HEK293 (cell line): ENCODE measurements at regions not wholly inside any gene's neighbourhood (a gene's known extent, or its start where the extent isn't known, plus 50 kb on each side); places are given as distances from the start of the nearest gene placed in this dataset.

Experiments used
- RBAK ChIP-seq: fragments of 450-650 bp; formaldehyde crosslinking; IDR thresholded peaks from 2 replicates; pipeline ENCODE4 v1.5.1; 2016; ENCODE audit warnings: missing biosample characterization, missing genetic modification characterization
- ZBTB20 ChIP-seq: fragments of 450-650 bp; formaldehyde crosslinking; IDR thresholded peaks from 2 replicates; pipeline ENCODE4 v1.5.1; 2016; ENCODE audit warnings: missing biosample characterization, missing genetic modification characterization
- ZBTB8A ChIP-seq: fragments of 450-650 bp; formaldehyde crosslinking; IDR thresholded peaks from 2 replicates; pipeline ENCODE4 v1.5.1; 2016; ENCODE audit warnings: missing biosample characterization, missing genetic modification characterization
- ZNF121 ChIP-seq: fragments of 450-650 bp; formaldehyde crosslinking; IDR thresholded peaks from 2 replicates; pipeline ENCODE4 v1.5.1; 2016; ENCODE audit warnings: missing biosample characterization, missing genetic modification characterization
- ZNF132 ChIP-seq: fragments of 450-650 bp; formaldehyde crosslinking; IDR thresholded peaks from 2 replicates; pipeline ENCODE4 v1.5.1; 2017; ENCODE audit warnings: missing biosample characterization, missing genetic modification characterization, borderline replicate concordance
- ZNF140 ChIP-seq: fragments of 450-650 bp; formaldehyde crosslinking; IDR thresholded peaks from 2 replicates; pipeline ENCODE4 v1.5.1; 2016; ENCODE audit warnings: missing biosample characterization, missing genetic modification characterization
- ZNF174 ChIP-seq: fragments of 450-650 bp; formaldehyde crosslinking; IDR thresholded peaks from 2 replicates; pipeline ENCODE4 v1.5.0; 2017; ENCODE audit warnings: missing biosample characterization, mild to moderate bottlenecking, missing genetic modification characterization
- ZNF184 ChIP-seq: fragments of 450-650 bp; IDR thresholded peaks from 2 replicates; pipeline ENCODE4 v1.5.1; 2018; ENCODE audit warnings: missing biosample characterization, mild to moderate bottlenecking, missing genetic modification characterization
- ZNF585B ChIP-seq: fragments of 450-650 bp; formaldehyde crosslinking; IDR thresholded peaks from 2 replicates; pipeline ENCODE4 v1.5.1; 2016; ENCODE audit warnings: missing biosample characterization, missing genetic modification characterization
- ZNF792 ChIP-seq: fragments of 450-650 bp; formaldehyde crosslinking; IDR thresholded peaks from 2 replicates; pipeline ENCODE4 v1.5.1; 2016; ENCODE audit warnings: missing biosample characterization, missing genetic modification characterization
- TF ChIP-seq, protein P1 (sequence below): fragments of 450-650 bp; formaldehyde crosslinking; IDR thresholded peaks from 2 replicates; pipeline ENCODE4 v1.5.1; 2016; ENCODE audit warnings: missing biosample characterization, missing genetic modification characterization
- TF ChIP-seq, protein P2 (sequence below): fragments of 450-650 bp; formaldehyde crosslinking; IDR thresholded peaks from 2 replicates; pipeline ENCODE4 v1.5.1; 2016; ENCODE audit warnings: missing biosample characterization, missing genetic modification characterization
- TF ChIP-seq, protein P3 (sequence below): fragments of 450-650 bp; formaldehyde crosslinking; IDR thresholded peaks from 2 replicates; pipeline ENCODE4 v1.5.1; 2016; ENCODE audit warnings: missing biosample characterization, missing genetic modification characterization
- TF ChIP-seq, protein P4 (sequence below): fragments of 450-650 bp; formaldehyde crosslinking; IDR thresholded peaks from 2 replicates; pipeline ENCODE4 v1.5.1; 2017; ENCODE audit warnings: missing biosample characterization, missing genetic modification characterization

DNA sequence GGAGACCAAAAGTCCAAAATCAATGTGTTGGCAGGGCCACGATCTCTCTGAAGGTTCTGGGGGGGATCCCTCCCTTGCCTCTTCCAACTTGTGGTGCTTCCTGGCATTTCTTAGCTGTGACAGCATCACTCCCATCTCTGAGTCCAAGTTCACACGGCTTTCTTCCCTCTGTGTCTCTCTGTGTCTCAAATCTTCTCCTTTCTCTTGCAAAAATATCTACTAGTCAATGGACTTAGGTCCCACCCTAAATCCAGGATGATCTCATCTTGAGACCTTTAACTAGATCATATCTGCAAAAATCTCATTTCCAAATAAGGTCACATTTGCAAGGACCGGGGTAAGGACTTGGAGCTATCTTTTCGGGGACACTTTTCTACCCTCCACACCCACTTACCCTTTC lies 186.1 kb downstream of the HSD17B3 start:
- TF ChIP-seq RBAK (tag by site-specific recombination): no peak
- TF ChIP-seq, protein P1, sequence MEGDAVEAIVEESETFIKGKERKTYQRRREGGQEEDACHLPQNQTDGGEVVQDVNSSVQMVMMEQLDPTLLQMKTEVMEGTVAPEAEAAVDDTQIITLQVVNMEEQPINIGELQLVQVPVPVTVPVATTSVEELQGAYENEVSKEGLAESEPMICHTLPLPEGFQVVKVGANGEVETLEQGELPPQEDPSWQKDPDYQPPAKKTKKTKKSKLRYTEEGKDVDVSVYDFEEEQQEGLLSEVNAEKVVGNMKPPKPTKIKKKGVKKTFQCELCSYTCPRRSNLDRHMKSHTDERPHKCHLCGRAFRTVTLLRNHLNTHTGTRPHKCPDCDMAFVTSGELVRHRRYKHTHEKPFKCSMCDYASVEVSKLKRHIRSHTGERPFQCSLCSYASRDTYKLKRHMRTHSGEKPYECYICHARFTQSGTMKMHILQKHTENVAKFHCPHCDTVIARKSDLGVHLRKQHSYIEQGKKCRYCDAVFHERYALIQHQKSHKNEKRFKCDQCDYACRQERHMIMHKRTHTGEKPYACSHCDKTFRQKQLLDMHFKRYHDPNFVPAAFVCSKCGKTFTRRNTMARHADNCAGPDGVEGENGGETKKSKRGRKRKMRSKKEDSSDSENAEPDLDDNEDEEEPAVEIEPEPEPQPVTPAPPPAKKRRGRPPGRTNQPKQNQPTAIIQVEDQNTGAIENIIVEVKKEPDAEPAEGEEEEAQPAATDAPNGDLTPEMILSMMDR (tag by site-specific recombination): no peak
- TF ChIP-seq ZBTB20 (tag by site-specific recombination): no peak
- no peak for TF ChIP-seq ZNF792 (tag by site-specific recombination)
- TF ChIP-seq ZNF121 (tag by site-specific recombination): no peak
- TF ChIP-seq ZNF132 (tag by site-specific recombination): no peak
- no peak for TF ChIP-seq ZNF174 (tag by site-specific recombination)
- no peak for TF ChIP-seq ZBTB8A (tag by site-specific recombination)
- TF ChIP-seq, protein P2, sequence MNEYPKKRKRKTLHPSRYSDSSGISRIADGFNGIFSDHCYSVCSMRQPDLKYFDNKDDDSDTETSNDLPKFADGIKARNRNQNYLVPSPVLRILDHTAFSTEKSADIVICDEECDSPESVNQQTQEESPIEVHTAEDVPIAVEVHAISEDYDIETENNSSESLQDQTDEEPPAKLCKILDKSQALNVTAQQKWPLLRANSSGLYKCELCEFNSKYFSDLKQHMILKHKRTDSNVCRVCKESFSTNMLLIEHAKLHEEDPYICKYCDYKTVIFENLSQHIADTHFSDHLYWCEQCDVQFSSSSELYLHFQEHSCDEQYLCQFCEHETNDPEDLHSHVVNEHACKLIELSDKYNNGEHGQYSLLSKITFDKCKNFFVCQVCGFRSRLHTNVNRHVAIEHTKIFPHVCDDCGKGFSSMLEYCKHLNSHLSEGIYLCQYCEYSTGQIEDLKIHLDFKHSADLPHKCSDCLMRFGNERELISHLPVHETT (tag by site-specific recombination): no peak
- TF ChIP-seq, protein P3, sequence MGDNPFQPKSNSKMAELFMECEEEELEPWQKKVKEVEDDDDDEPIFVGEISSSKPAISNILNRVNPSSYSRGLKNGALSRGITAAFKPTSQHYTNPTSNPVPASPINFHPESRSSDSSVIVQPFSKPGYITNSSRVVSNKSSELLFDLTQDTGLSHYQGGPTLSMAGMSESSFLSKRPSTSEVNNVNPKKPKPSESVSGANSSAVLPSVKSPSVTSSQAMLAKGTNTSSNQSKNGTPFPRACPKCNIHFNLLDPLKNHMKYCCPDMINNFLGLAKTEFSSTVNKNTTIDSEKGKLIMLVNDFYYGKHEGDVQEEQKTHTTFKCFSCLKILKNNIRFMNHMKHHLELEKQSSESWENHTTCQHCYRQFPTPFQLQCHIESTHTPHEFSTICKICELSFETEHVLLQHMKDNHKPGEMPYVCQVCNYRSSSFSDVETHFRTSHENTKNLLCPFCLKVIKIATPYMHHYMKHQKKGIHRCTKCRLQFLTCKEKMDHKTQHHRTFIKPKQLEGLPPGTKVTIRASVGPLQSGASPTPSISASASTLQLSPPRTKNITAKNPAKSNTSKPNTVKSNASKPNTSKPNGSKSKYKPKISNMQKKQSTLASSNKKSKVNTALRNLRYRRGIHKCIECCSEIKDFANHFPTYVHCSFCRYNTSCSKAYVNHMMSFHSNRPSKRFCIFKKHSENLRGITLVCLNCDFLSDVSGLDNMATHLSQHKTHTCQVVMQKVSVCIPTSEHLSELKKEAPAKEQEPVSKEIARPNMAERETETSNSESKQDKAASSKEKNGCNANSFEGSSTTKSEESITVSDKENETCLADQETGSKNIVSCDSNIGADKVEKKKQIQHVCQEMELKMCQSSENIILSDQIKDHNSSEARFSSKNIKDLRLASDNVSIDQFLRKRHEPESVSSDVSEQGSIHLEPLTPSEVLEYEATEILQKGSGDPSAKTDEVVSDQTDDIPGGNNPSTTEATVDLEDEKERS (tag by site-specific recombination): no peak
- no peak for TF ChIP-seq ZNF140
- TF ChIP-seq ZNF585B (tag by site-specific recombination): no peak
- TF ChIP-seq ZNF184 (tag by site-specific recombination): no peak
- TF ChIP-seq, protein P4, sequence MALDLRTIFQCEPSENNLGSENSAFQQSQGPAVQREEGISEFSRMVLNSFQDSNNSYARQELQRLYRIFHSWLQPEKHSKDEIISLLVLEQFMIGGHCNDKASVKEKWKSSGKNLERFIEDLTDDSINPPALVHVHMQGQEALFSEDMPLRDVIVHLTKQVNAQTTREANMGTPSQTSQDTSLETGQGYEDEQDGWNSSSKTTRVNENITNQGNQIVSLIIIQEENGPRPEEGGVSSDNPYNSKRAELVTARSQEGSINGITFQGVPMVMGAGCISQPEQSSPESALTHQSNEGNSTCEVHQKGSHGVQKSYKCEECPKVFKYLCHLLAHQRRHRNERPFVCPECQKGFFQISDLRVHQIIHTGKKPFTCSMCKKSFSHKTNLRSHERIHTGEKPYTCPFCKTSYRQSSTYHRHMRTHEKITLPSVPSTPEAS (tag by site-specific recombination): no peak
